Left cardiac atrium (tissue), 4 donors: ENCODE measurements at regions not wholly inside any gene's neighbourhood (a gene's known extent, or its start where the extent isn't known, plus 50 kb on each side); places are given as distances from the start of the nearest gene placed in this dataset.
"Not testable (repeated sequence)": the region's sequence is repeated elsewhere in the genome, so short reads cannot be mapped to it uniquely, and the experiment has no call there.

ENCODE experiments used
- ATAC-seq, 2 donors: fragments of 200-7000 bp; cut with Tn5 transposase; one replicate each; pipeline ENCODE4 v1.9.1; 2020; ENCODE audit warnings: mild to moderate bottlenecking in 2 of 2, moderate library complexity in 2 of 2
- DNase-seq: peaks from one replicate; pipeline ENCODE4 v3.0.0-alpha.2; 2020
- intact Hi-C, 2 donors: fragments of 100-400 bp; cut with DNase I; formaldehyde crosslinking; loops; one replicate each; pipeline versions ENCODE4 v1.14.1 to v1.15.1; 2022 to 2023
- donor health status: DM: no; HTN: yes; CAD: no.
- donor health status: DM: no; HTN: yes; CAD: no; lungs with severe emphysema.
- donor health status: DM: yes; HTN: yes; CAD: no.
- donor health status: Dilated cardiomyopathy.

- DNase-seq = no peak
- no peak for ATAC-seq
- intact Hi-C loops = no loop called here
Measured at GRCh38 chr6:112933947-112934346, 586.8 kb downstream of the RFPL4B start.

- intact Hi-C loops = no loop called here
- DNase-seq (no peak), ATAC-seq (no peak)
Measured at GRCh38 chr6:112934433-112935327, 587.5 kb downstream of the RFPL4B start.

DNA sequence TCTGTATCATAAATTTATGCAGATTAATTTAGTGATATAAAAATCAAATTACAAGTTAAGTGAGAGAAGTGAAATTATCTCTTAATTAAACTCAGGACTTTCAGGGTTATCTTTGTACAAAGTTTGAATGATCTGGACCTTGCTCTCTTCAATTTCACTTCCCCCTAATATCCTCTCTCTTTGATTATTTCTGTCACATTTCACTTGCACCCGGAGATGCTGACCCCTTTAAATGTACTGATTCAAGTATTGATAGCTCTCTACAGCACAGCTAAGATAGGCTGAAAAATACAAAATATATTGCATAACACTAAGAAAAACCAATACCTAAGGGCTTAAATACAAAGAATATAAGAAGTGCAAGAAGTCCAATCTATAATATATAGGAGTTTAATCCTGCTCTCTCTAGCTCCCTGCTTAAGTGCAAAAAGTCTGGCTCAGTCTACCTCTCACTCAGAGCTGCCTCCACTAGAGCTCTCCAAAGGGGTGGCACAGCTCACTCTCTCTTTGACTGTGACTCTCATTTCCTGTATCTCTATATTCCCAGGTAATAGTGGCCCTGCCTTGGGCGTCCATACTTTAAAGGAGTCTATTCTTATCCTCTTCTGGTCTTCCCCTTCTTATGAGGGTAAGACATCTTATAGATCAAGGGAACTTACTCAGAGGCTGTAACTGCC is 588.4 kb downstream of the RFPL4B start:
- intact Hi-C loops = no loop called here
- no peak for DNase-seq
- no peak for ATAC-seq

GRCh38 chr6:112936079-112936472 is 588.9 kb downstream of the RFPL4B start:
- no peak for DNase-seq
- intact Hi-C loops = no loop called here

DNA sequence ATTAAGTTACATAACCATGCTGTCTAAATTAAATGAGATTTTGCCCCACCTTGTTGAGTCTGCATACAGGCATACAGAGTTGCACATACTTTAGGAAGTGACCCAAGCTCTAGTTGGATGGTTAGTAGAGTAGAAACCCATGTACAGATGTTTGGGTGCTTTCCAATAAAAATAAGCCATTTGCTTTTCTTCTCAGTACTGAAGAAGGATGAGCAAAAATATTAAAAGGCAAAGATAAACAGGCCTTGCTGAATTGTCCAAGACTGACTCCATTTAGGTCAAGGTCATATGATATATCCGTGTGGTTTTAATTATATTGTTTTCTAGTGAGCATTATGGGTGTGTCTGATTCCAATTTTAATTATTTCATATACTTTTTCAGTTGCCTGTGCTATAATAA is 589.4 kb downstream of the RFPL4B start:
- DNase-seq (no peak), ATAC-seq (no peak)
- intact Hi-C loops = no loop called here

More at GRCh38 chr6:112936079-112936472, 588.9 kb downstream of the RFPL4B start:
- ATAC-seq = no peak

DNA sequence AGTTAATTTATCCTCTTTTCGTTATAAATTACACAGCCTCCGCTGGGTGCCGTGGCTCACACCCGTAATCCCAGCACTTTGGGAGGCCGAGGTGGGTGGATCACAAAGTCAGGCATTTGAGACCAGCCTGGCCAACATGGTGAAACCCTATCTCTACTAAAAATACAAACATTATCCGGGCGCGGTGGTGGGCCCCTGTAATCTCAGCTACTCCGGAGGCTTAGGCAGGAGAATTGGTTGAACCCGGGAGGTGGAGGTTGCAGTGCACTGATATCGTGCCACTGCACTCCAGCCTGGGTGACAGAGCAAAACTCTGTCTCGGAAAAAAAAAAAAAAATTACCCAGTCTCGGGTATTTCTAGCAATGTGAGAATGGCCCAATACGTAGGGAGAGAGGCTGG is 590.6 kb downstream of the RFPL4B start:
- not testable (repeated sequence) for ATAC-seq

GRCh38 chr6:112938650-112939049 is 591.5 kb downstream of the RFPL4B start:
- no peak for DNase-seq
- intact Hi-C loops = no loop called here
- no peak for ATAC-seq

More for the DNA sequence above, 590.6 kb downstream of the RFPL4B start:
- DNase-seq, intact Hi-C loops: not testable (repeated sequence)

GRCh38 chr6:112939563-112939962 is 592.4 kb downstream of the RFPL4B start:
- intact Hi-C loops = no loop called here
- peak; percentile 30 for DNase-seq
- ATAC-seq = peak in 1 of 2 donors; percentile 30

DNA sequence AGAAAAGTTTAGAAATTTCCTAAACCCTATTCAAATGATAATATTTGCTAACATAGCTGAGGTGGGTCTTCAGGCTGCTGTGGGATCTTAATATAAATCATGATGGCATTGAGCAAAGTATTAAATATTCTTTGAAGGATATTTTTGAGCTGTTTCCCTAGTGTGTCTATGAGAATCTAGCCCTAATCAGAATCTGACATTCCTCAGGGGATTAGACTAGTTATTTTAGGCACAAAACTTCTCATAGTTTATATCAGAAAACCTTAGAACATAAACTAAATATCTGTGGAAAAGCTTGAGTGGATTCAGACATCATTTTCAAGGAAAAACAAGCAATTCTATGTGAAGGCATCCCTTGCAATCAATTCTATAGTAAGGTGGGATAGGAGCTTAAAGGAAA is 594.5 kb downstream of the RFPL4B start:
- intact Hi-C loops = no loop called here
- ATAC-seq = no peak
- DNase-seq = no peak

GRCh38 chr6:112946051-112946450 is 598.9 kb downstream of the RFPL4B start:
- DNase-seq = no peak
- ATAC-seq = peak in 1 of 2 donors; percentile 36
- intact Hi-C loops = no loop called here

GRCh38 chr6:112947507-112947906 is 600.4 kb downstream of the RFPL4B start:
- intact Hi-C loops = no loop called here
- no peak for DNase-seq
- ATAC-seq = no peak

GRCh38 chr6:112951829-112952228 is 604.7 kb downstream of the RFPL4B start:
- ATAC-seq (no peak), DNase-seq (no peak)
- intact Hi-C loops = no loop called here

GRCh38 chr6:112955743-112956142 is 608.6 kb downstream of the RFPL4B start:
- DNase-seq, ATAC-seq, intact Hi-C loops: not testable (repeated sequence)

DNA sequence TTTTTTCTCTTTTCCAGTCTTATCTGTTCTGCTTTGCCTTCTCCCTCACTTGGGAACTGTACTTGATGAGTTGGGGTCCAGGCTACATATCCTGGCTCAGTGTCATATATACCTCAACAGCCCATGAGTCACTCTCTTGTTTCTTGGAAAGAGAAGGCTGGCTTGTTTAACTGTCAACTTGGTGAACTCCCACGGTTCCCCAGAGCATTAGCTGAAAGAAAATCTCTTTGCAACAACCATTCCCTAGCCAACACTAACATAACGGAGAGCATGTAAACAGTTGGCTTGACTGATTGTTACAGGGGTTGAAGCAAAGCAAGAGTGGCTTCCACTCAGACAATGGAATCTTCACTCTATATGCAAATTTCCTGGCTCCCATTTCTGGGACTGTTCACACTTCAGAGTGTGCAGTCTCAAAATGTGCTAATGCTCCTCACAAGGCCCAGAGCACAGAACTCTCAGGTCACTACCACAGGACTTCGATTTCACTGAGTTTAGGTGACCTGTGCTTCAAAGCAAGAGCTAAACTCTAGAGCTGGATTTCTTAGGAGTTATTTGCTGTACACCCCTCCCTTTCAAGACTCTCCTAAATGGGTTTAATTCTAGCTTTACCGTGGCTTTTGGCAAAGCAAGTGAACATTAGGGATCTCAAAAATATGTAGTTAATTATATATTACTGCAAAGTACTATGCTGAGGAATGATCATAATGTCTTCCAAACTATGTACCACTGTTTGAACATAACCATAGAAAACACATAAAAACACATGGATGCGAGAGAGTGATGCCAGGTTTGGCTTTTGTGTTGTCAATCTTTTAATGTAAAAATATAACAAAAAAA is 609.8 kb downstream of the RFPL4B start:
- ATAC-seq (peak; percentile 89 to 98), DNase-seq (peak; percentile 43)
- intact Hi-C loops = no loop called here

DNA sequence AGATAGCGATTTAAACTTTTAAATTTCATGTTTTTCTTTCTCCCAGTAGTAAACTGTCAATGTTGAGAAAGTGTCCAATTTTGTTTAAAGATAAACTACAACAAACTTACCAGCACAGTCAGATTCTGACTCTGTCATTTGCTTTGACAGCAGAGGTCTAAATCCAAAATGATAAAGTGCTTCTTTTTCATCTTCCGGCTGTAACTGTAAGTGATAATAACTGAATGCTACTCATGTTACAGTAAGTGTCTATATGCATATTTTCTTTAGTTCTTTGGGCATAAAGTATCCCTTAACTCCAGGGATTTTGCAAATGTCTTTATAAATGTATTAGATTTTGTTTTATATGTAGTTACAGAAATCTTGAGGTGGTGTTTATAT is 610.4 kb downstream of the RFPL4B start:
- ATAC-seq = no peak
- intact Hi-C loops = no loop called here
- no peak for DNase-seq

DNA sequence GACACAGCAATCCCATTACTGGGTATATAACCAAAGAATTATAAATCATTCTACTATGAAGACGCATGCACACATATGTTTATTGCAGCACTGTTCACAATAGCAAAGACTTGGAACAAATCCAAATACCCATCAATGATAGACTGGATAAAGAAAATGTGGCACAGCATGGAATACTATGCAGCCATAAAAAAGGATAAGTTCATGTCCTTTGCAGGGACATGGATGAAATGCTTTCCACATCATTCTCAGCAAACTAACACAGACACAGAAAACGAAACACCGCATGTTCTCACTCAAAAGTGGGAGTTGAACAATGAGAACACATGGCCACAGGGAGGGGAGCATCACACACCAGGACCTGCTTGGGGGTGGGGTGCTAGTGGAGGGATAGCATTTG is 613.0 kb downstream of the RFPL4B start:
- intact Hi-C loops, ATAC-seq, DNase-seq: not testable (repeated sequence)

GRCh38 chr6:112967974-112968373 is 620.8 kb downstream of the RFPL4B start:
- DNase-seq (no peak), ATAC-seq (no peak)
- intact Hi-C loops = no loop called here

- DNase-seq = no peak
- no peak for ATAC-seq
- intact Hi-C loops = no loop called here
Measured at GRCh38 chr6:112971651-112972050, 624.5 kb downstream of the RFPL4B start.

GRCh38 chr6:112974931-112975330 is 627.8 kb downstream of the RFPL4B start:
- DNase-seq, intact Hi-C loops, ATAC-seq: not testable (repeated sequence)

DNA sequence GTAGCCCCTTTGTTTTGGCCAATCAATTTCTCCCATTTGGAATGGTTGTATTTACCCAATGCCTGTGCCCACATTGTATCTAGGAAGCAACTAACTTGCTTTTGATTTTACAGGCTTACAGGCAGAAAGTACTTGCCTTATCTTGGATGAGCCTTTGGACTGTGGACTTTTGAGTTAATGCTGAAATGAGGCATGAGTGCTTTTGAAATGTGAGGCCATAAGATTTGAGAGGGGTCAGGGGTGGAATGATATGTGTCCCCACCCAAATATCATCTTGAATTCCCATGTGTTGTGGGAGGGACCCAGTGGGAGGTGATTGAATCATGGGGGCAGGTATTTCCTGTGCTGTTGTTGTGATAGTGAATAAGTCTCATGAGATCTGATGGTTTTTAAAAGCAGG is 629.4 kb downstream of the RFPL4B start:
- intact Hi-C loops, DNase-seq, ATAC-seq: not testable (repeated sequence)
